SK-N-SH (cell line): ENCODE measurements at regions not wholly inside any gene's neighbourhood (a gene's known extent, or its start where the extent isn't known, plus 50 kb on each side); places are given as distances from the start of the nearest gene placed in this dataset.

ENCODE experiments used
- EP300 ChIP-seq, 2 experiments: IDR thresholded peaks; 2 replicates each; pipeline versions ENCODE4 v1.4.0 to v1.6.1; 2012; ENCODE audit warnings: borderline replicate concordance in 1 of 2, low read depth in 1 of 2, low read length in 1 of 2
- EZH2phosphoT487 ChIP-seq: fragments of 200-600 bp; sonication (generic); IDR thresholded peaks from 2 replicates; pipeline ENCODE4 v1.6.1; 2017; ENCODE audit warnings: low read depth, mixed run types, mild to moderate bottlenecking, antibody characterized with exemption, moderate library complexity, borderline replicate concordance
- POLR2AphosphoS5 ChIP-seq: IDR thresholded peaks from 2 replicates; pipeline ENCODE4 v1.6.1; 2012; ENCODE audit warnings: low read depth, low read length
- REST ChIP-seq: IDR thresholded peaks from 2 replicates; pipeline ENCODE4 v1.6.1; 2012; ENCODE audit warnings: mild to moderate bottlenecking, low read depth, low read length, moderate library complexity
- RXRA ChIP-seq: IDR thresholded peaks from 2 replicates; pipeline ENCODE4 v1.4.0; 2012; ENCODE audit warnings: low read depth, mild to moderate bottlenecking, borderline replicate concordance
- TF ChIP-seq, protein P1 (sequence below): IDR thresholded peaks from 2 replicates; pipeline ENCODE4 v1.4.0; 2012; ENCODE audit warnings: low read depth, borderline replicate concordance
- TF ChIP-seq, protein P2 (sequence below): fragments of 200-600 bp; sonication (generic); IDR thresholded peaks from 2 replicates; pipeline ENCODE4 v1.6.1; 2017; ENCODE audit warnings: antibody characterized with exemption, mild to moderate bottlenecking, moderate library complexity

GRCh38 chr4:100075486-100076270 is 114.6 kb downstream of the DDIT4L start:
- TF ChIP-seq, protein P1, sequence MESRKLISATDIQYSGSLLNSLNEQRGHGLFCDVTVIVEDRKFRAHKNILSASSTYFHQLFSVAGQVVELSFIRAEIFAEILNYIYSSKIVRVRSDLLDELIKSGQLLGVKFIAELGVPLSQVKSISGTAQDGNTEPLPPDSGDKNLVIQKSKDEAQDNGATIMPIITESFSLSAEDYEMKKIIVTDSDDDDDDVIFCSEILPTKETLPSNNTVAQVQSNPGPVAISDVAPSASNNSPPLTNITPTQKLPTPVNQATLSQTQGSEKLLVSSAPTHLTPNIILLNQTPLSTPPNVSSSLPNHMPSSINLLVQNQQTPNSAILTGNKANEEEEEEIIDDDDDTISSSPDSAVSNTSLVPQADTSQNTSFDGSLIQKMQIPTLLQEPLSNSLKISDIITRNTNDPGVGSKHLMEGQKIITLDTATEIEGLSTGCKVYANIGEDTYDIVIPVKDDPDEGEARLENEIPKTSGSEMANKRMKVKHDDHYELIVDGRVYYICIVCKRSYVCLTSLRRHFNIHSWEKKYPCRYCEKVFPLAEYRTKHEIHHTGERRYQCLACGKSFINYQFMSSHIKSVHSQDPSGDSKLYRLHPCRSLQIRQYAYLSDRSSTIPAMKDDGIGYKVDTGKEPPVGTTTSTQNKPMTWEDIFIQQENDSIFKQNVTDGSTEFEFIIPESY: no peak
- no peak for TF ChIP-seq RXRA
- TF ChIP-seq, protein P2, sequence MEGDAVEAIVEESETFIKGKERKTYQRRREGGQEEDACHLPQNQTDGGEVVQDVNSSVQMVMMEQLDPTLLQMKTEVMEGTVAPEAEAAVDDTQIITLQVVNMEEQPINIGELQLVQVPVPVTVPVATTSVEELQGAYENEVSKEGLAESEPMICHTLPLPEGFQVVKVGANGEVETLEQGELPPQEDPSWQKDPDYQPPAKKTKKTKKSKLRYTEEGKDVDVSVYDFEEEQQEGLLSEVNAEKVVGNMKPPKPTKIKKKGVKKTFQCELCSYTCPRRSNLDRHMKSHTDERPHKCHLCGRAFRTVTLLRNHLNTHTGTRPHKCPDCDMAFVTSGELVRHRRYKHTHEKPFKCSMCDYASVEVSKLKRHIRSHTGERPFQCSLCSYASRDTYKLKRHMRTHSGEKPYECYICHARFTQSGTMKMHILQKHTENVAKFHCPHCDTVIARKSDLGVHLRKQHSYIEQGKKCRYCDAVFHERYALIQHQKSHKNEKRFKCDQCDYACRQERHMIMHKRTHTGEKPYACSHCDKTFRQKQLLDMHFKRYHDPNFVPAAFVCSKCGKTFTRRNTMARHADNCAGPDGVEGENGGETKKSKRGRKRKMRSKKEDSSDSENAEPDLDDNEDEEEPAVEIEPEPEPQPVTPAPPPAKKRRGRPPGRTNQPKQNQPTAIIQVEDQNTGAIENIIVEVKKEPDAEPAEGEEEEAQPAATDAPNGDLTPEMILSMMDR: no peak
- TF ChIP-seq EP300 (IDR thresholded peaks at IDR 0.05; ENCODE audit: borderline replicate concordance in 1 of 2, low read depth in 1 of 2, low read length in 1 of 2): no peak
- no peak for TF ChIP-seq EZH2phosphoT487
- TF ChIP-seq POLR2AphosphoS5: no peak
- TF ChIP-seq REST: no peak
